A673 (cell line): ENCODE measurements at regions not wholly inside any gene's neighbourhood (a gene's known extent, or its start where the extent isn't known, plus 50 kb on each side); places are given as distances from the start of the nearest gene placed in this dataset.

Experiments used
- BruUV-seq: library from RNA; stranded (reverse); fragments of 400-500 nt; replicated peaks from 2 replicates; lab custom pipeline; 2021; lab: Mats Ljungman, UMichigan
- CTCF ChIA-PET: fragments of 300-600 bp; sonication (Branson Sonifier 250); formaldehyde crosslinking; loops from one replicate; lab custom pipeline; 2022; ENCODE audit warnings: antibody characterized with exemption; lab: Charles Lee
- POLR2A ChIA-PET: fragments of 300-600 bp; sonication (Branson Sonifier 250); formaldehyde crosslinking; loops from one replicate; lab custom pipeline; 2022; ENCODE audit warnings: antibody characterized with exemption; ENCODE audit not compliant: low non-redundant PET; lab: Charles Lee
- DNase-seq: peaks from one replicate; pipeline ENCODE4 v3.0.0-alpha.2; 2015; ENCODE audit warnings: low spot score
- H3K27ac ChIP-seq: fragments of 200-600 bp; sonication (generic); 2 replicates; pipeline ENCODE4 v1.5.1; 2016; ENCODE audit warnings: mixed run types, low read depth, mild to moderate bottlenecking, mixed read lengths, antibody characterized with exemption, low read length; ENCODE audit not compliant: poor library complexity, severe bottlenecking
- H3K27me3 ChIP-seq: fragments of 200-600 bp; sonication (generic); replicated peaks from 2 replicates; pipeline ENCODE4 v1.6.1; 2017; ENCODE audit warnings: mixed run types, low read depth, mild to moderate bottlenecking, mixed read lengths, antibody characterized with exemption, low read length; ENCODE audit not compliant: insufficient read depth, poor library complexity
- H3K36me3 ChIP-seq: fragments of 200-600 bp; sonication (generic); 2 replicates; pipeline ENCODE4 v1.6.1; 2016; ENCODE audit warnings: mixed run types, mild to moderate bottlenecking, mixed read lengths, antibody characterized with exemption, low read length; ENCODE audit not compliant: insufficient read depth, poor library complexity, severe bottlenecking
- H3K4me1 ChIP-seq: fragments of 200-600 bp; sonication (generic); 2 replicates; pipeline ENCODE4 v1.6.1; 2017; ENCODE audit warnings: mixed run types, mild to moderate bottlenecking, mixed read lengths, antibody characterized with exemption, low read length; ENCODE audit not compliant: insufficient read depth, poor library complexity, severe bottlenecking
- H3K4me3 ChIP-seq: fragments of 200-600 bp; sonication (generic); 2 replicates; pipeline ENCODE4 v1.5.1; 2016; ENCODE audit warnings: low read depth, mixed run types, mild to moderate bottlenecking, mixed read lengths, low read length; ENCODE audit not compliant: poor library complexity, severe bottlenecking
- H3K9me3 ChIP-seq: fragments of 200-600 bp; sonication (generic); 2 replicates; pipeline ENCODE4 v1.6.1; 2016; ENCODE audit warnings: mixed run types, low read depth, mild to moderate bottlenecking, mixed read lengths, antibody characterized with exemption, low read length; ENCODE audit not compliant: poor library complexity, severe bottlenecking
- EZH2 ChIP-seq: fragments of 200-600 bp; sonication (generic); IDR thresholded peaks from 2 replicates; pipeline ENCODE4 v1.6.1; 2017; ENCODE audit warnings: borderline replicate concordance, low read depth, mild to moderate bottlenecking, mixed read lengths, antibody characterized with exemption, low read length; ENCODE audit not compliant: poor library complexity, severe bottlenecking
- intact Hi-C: fragments of 100-400 bp; cut with micrococcal nuclease; formaldehyde crosslinking; loops from one replicate; pipeline ENCODE4 v1.10.0; 2022; ENCODE audit not compliant: unreplicated experiment
- TF ChIP-seq, protein P1 (sequence below): fragments of 300-800, 200-600 bp; sonication (generic); conservative IDR thresholded peaks from 2 replicates; pipeline ENCODE4 v1.5.1; 2017; ENCODE audit warnings: low read depth, mild to moderate bottlenecking, antibody characterized with exemption, low read length, moderate library complexity, mixed read lengths

DNA sequence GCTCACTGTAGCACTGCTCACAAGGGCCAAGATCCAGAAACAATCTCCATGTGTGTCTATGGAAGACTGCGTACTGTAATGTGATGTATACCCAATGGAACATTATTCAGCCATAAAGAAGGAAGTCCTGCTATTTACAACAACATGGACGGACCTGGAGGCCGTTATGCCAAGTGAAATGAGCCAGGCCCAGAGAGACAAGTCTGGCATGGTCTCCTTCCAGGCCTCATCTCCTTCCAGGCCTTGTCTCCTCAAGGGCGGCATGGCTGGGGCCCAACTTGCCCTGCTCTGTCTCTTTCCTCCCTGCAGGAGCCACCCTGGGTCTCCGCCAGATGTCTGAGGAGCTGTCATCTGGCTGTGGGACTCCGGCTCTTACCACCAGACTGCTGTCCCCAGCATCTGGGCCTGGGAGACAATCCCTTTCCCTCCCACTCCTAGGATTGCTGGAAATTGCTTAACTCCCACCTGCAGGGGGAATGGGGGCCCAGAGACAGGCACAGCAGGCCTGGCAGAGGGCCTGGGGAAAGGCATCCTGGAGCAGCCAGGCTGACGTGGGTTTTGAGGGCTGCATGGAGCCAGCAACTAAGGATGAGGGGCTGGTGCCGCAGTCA is 1326.6 kb downstream of the TBC1D22A start:
- Histone ChIP-seq H3K4me1 (peaks cover 8% of the 10 kb centered on the region), H3K27ac (no peak overlapping the region), H3K27me3 (no peaks in the 10 kb centered on the region), H3K4me3 (no peak overlapping the region), H3K9me3 (no peaks in the 10 kb centered on the region), H3K36me3 (no peaks in the 10 kb centered on the region)
- TF ChIP-seq EZH2: no peak
- TF ChIP-seq, protein P1, sequence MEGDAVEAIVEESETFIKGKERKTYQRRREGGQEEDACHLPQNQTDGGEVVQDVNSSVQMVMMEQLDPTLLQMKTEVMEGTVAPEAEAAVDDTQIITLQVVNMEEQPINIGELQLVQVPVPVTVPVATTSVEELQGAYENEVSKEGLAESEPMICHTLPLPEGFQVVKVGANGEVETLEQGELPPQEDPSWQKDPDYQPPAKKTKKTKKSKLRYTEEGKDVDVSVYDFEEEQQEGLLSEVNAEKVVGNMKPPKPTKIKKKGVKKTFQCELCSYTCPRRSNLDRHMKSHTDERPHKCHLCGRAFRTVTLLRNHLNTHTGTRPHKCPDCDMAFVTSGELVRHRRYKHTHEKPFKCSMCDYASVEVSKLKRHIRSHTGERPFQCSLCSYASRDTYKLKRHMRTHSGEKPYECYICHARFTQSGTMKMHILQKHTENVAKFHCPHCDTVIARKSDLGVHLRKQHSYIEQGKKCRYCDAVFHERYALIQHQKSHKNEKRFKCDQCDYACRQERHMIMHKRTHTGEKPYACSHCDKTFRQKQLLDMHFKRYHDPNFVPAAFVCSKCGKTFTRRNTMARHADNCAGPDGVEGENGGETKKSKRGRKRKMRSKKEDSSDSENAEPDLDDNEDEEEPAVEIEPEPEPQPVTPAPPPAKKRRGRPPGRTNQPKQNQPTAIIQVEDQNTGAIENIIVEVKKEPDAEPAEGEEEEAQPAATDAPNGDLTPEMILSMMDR: no peak
- no TSS peak for BruUV-seq
- intact Hi-C loops: no loop called here
- peak; percentile 14 for DNase-seq
- ChIA-PET POLR2A (no interaction called here), CTCF (no interaction called here)

DNA sequence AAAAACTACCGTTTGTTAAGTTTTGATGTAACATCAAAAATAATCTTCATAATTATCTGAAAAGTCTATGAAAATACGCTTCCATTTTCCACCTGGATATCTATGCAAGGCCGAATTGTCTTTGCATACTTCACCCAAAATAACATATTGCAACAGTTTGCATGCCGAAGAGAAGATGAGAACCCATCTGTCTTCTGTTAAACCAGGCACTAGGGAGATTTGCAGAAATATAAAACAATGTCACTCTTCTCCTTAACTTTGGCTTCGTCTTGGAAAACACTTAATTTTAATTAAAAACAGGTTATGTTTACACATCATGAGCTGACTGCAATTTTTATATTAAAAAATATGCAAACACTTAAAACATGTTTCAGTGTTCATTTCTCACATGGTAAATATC is 1325.8 kb downstream of the TBC1D22A start:
- DNase-seq: no peak
- no peaks in the 10 kb centered on the region for H3K36me3 ChIP-seq
- ChIA-PET CTCF (no interaction called here), POLR2A (no interaction called here)
- TF ChIP-seq EZH2: no peak
- TF ChIP-seq, protein P1: no peak
- no peaks in the 10 kb centered on the region for H3K9me3 ChIP-seq
- peaks cover 8% of the 10 kb centered on the region for H3K4me1 ChIP-seq
- H3K4me3 ChIP-seq: no peak overlapping the region
- intact Hi-C loops: no loop called here
- H3K27me3 ChIP-seq: no peaks in the 10 kb centered on the region
- H3K27ac ChIP-seq: no peak overlapping the region
- no TSS peak for BruUV-seq

DNA sequence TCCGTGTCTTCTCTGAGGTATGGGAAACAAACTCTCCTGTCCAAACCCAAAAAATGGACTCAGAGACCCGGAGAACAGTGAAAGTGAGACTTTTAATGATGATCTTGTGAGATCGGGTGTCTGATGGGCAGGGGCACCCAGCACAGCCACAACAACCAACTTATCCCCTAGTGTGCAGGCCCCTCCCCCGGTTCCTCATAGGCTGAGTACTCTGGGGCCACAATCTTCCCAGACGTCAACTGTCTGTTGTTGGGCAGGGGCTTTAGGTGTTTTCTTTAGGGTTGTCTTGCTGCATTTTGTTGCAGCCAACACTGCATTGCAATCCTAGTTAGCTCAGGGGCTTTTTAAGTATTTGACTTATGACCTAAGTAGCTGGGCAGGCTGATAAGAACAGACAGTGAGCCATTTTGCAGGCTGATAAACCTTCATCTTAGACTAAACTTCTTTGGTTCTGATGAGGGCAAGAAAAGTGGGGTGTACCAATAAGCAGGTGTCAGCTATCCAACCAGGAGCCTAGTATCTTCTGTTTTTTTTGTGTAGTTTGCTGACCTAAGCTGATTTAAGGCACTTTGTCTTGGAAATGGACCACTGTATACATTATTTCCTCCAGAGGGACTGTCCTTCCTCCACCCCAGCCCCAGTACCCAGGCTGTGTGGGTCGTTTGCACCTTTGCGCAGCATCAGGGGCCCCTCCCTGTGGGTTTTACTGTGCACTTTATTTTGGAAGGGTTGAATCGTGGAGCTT is 1323.6 kb downstream of the TBC1D22A start:
- H3K27ac ChIP-seq: no peak overlapping the region
- H3K9me3 ChIP-seq: no peaks in the 10 kb centered on the region
- H3K4me3 ChIP-seq: no peak overlapping the region
- TF ChIP-seq EZH2: no peak
- TF ChIP-seq, protein P1: no peak
- ChIA-PET CTCF (no interaction called here), POLR2A (no interaction called here)
- no peaks in the 10 kb centered on the region for H3K36me3 ChIP-seq
- no peaks in the 10 kb centered on the region for H3K27me3 ChIP-seq
- peaks cover 8% of the 10 kb centered on the region for H3K4me1 ChIP-seq
- no TSS peak for BruUV-seq
- intact Hi-C loops: no loop called here
- DNase-seq: no peak
